NCI-H460 (cell line): ENCODE measurements at regions not wholly inside any gene's neighbourhood (a gene's known extent, or its start where the extent isn't known, plus 50 kb on each side); places are given as distances from the start of the nearest gene placed in this dataset.

ENCODE experiments used
- DNase-seq: peaks from one replicate; pipeline ENCODE4 v3.0.0-alpha.2; 2016; ENCODE audit warnings: low read depth; ENCODE audit errors: extremely low read depth

DNA sequence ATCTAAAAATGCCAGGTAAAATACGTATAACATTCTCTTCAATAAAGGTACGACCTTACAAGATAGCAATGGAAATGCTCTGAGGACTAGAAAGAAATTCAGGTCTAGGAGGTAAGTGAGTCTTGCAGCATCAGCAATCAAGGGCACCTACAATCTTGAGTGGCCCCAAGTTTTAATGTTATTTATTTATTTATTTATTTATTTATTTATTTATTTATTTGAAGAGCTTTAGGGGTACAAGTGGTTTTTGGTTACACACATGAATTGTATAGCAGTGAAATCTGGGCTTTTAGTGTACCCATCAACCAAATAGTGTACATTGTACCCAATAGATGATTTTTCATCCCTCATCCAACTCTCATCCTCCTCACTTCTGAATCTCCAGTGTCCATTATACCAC lies 574.0 kb upstream of the POU3F2 start:
- DNase-seq, result no peak

DNA sequence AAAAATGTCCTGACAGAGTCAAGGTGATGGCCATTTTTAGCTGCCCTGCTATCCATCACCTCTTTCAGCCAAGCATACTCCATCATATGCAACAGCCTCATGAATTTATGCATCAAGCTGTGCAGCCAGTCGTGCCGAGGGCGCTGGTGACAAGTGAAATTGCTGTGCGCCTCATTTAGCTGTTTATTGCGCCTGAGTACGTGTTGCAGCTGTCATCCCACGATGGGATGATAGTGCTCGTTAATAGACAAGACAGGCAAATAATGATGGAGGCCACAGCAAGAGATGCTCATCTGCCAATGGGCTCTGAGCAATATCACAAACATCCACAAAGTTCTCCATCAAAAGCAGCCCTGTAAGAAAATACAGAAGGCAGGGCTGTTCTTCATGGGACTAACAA lies 562.3 kb upstream of the POU3F2 start:
- no peak for DNase-seq

DNA sequence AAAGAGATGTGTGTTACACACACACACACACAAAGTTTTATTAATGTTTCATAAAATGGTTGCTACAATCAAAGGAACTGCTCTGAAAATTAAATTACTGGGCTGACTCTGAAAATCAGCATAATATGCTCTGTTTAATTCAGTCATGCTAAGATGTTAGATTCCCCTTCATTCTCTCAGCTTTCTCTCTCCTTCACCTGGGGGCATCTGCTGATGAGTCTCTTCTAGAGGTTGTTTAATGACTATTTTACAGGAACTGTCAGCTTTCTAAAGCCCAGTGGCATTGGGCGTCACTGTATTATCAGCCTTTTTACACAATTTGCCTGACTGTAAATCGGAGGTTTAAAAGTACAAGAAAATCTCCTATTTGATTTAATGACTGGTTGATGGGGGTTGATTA lies 559.7 kb upstream of the POU3F2 start:
- DNase-seq, result no peak

DNA sequence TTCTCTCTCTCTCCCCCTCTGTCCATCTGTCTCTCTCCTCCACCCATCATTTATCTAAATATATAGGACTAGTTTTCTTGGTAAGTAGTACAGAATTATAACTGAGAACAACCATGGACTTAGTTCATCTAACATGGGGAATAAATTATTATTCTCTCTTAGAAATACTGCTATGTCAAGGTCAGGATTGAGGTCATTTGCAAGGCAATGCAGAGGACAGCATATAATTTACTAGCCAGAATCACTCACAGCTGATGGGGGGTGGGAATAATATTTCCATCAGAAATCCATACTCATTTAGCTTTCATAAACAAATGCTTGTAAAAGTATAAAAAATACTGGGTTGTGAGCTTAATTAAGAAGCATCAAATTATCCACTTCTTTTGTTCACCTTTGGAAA lies 553.9 kb upstream of the POU3F2 start:
- DNase-seq, result no peak

DNA sequence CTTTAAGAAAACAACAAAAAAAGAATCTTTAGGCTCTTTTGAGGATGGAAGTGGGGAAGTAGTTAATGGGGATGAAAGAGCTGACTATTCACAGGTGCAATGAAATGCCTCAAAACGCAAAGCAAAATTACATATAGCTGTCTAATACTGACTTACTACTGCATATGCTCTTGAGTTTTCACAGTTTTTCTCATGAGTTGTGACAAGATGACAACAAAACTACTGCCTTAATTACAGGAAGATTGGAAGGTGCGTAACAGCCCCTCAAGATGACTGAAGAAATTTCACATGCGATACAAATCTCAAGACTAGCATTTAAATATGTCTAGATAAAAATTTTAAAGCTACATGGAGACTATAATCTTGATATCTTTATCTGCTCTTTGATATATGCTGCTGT lies 547.8 kb upstream of the POU3F2 start:
- DNase-seq, result no peak

DNA sequence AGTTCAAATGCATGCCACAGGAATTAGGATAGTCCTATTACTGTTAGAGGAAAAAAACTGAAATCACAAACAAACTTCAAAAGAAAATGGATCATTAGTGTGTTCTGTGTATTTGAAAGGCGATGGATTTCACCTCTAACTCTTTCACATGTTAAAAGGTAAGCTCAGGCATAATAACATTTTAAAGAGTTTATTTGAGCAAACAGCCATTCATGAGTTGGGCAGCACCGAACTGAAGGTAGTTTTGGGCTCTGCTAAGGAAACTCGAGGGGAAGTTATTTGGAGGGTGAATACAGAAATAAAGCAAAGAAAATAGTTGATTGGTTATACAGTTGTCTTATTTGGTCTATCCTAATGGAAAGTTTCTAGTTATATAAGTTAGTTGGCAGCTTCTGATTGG lies 546.5 kb upstream of the POU3F2 start:
- DNase-seq, result no peak

DNA sequence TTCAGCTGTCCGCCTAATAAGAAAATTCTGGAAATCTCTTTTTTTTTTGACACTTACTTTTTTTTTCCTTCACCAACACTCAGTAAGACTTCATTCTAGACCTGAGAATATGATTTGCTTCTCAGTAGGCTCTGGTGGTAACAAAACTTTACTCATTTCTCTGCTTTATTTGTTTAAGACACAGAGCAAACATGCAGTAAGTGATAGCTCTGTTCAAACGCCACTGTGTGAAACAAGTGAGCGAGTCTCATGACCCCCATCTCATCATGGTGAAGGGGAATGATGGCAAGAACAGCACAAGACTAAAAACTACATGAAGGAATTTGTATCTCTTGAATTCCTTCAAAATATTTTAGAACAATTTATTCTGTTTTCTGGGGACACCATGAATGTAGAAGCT lies 541.6 kb upstream of the POU3F2 start:
- no peak for DNase-seq

DNA sequence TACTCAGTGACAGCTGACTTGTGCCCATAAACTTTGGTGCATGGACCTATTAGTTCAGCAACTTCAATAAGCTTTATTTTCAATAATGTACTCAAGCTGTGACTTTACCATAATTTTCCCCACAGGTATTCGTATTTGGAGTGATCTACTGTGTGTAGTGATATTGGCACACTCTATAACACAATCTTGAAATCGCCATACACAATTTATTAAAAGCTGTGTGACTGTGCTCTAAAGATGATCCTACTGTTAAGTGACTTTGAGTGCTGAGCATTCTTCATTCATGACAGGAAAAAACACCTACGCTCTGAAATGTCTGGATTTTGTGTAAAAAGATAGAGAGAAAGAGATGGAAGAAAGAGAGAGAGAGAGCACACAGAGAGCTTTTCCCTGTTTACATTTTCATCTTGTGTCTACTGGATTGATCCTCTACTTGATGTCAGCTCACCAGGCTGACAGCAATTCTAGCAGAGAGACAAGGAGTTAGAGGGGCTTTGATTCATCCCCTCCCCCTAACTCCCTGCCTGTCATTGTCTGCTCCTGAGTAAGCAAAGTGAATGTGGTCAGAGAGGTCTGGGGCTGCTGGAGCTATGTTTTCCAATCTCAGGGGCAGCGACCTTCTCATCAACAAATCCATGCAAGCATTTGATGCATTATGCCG lies 538.7 kb upstream of the POU3F2 start:
- no peak for DNase-seq

DNA sequence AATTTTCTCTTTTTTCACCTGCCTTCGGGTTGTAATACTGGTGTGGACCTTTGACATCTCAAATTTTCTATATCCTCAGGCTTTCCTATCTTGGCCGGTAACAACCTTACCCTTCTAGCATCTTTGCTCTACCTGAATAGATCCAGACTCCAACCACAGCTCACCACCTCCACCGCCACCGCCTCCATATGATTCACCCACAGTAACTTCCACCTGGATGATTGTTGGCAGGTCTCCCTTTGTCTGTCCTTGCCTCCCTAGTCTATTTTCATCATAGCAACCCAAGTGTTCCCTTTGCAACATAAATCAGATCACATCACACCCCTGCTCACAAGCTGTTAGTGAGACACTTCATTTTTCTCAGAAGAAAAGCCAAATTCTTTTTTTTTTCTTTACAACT lies 525.8 kb upstream of the POU3F2 start:
- no peak for DNase-seq

DNA sequence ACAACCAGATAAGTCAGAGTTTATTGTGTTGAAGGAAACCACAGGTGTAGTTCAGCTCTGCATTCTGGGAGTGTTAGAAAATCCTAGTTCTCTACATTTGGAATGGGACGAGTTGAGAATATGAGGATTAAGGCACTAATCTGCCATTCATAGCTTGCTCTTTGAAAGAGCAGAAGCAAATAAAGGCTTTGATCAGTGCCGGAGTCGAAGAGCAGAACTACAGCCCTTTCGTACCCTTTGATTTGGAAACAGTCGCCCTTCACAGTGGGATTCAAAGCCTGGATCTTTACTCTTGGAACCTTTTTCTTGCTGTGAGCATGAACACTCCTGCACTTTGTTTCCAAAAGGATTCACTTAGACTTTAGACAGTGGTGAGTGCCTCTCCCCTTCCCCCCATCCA lies 523.9 kb upstream of the POU3F2 start:
- no peak for DNase-seq

DNA sequence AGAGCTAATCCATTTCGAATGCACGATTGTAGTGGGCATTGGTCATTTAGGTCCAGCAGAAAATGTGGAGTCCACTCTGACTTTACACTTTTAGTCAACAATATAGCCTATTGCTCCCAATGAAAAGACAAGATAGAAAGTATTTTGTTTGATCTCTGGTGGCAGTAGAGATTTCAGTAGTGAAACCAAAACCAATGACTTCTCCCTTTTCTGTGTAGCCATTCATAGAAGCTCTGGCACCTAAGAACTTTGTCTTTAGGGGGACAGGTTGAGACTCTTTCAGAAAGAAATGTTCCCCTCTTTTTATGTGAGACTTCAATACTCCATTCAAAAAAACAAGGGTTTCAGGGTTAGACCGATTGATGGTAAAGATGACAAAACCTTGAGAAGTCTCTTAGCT lies 510.8 kb upstream of the POU3F2 start:
- DNase-seq, result no peak

DNA sequence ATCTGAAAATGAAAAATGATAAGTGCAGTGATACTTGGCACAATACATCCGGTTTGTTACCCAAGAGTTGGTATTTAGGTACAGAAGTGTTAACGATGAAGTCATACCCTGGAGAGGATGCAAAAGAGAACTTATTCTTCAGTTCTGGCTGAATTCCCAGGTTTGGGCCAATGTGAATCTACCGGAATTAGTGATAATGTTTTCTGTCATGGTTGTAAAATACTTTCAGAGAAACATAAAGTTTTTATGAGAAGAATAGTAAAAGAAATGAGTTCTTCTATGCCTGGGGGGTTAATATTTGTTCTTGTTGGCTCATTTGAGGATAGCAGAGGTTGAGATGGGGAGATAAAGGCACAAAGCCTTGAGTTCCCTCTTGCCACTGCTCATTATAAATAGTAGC lies 509.9 kb upstream of the POU3F2 start:
- no peak for DNase-seq

DNA sequence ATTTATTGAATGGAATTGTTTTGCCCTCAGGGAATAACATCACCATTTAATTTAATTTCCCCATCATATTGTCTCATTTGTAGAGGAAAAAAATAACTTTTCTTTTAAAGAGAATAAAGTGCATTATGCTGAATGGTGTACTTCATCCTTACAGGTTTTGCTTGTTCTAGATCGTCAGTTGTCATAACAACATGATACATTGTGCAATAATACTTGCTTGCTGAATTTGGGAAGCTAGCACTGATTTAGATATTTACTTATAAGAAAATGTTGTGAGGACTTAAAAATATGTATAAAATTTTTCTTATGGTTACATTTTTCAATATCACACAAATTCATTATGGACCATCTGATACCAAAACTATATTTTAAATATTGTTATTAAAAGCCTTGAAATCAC lies 509.0 kb upstream of the POU3F2 start:
- DNase-seq, result no peak

DNA sequence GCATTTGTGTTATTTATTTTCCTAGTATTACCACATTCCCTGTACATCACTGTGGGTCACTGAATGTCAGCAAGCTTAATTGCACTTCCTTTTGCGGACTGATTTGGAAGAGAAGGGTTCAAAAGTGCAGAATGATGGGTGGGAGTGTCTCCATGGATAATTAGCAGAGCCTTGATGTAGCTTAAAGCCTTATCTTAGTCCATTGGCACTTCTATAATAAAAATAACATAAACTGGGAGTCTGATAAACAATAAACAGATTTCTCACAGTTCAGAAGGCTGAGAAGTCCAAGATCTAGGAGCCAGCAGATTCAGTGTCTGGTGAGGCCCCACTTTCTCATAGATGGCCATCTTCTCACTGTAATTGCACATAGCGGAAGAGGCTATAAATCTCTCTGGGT lies 501.1 kb upstream of the POU3F2 start:
- no peak for DNase-seq

DNA sequence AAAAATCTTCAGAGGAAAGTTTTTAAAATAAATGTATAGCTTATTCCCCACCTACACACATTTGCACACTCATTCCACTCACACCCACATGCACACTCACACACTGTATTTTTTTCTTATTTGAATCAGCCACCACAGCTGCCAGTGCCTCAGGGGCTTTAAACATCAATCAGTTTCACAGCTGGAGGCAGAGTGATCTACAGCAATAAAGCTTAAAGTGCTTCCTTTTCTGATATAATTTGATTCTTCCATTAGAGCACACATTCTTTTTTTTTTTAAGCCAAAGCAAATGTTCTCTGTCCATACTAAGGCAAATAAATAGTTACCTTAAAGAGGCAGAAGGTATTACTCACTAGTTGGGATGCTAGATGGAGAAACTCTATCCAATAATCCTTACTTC lies 498.8 kb upstream of the POU3F2 start:
- DNase-seq, result no peak

DNA sequence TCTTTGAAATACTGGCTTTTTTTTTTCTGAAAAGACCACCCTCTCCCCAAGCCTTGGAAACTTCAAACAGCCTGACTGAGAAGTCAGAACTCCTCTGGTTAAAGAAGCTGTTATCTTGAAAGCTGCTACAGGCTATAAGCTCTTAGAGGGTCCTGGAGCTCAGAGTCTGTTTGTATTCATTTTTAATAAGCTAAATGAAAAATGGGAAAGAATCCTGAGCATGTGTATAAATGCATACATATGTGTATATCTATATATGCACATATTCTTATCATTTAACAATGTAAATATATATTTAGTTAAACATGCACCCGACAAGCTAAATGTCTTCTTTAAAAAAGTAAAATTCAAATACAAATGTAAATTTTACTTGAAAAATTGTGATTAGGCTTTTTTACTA lies 494.9 kb upstream of the POU3F2 start:
- no peak for DNase-seq

DNA sequence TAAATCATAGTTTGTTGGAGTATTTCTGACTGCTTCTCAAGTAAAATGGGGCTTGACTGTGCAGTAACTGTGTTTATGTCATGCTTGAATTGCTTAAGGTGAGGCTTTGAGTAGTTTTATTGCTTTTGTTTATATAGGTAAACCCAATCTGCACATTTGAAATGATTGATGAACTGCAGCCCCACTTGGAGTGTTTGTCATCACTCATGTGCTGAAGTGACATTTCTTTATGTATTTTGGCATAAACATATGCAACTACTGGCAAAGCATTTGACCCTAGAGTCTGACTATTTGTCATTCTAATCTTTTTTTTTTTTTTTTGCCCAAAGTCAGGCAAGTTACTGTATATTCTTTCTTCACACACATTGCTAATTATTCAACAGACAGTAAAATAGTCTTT lies 491.4 kb upstream of the POU3F2 start:
- no peak for DNase-seq

DNA sequence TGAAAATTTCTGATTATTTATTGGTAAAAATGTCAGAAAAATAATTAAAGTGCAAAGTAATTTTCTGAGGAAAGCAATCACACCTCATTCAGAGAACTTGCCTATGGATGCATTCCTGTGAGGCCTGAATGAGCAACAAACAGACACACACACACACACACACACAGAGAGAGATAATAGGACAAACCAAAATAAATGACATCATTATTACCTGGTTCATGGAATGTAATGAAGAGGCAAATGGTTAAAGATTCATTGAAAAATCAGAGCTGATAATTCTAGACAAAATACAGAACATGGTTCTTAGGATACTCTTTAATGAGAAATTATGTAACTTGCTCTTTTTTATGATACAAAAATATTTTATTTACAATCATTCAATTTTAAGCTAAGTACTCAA lies 490.6 kb upstream of the POU3F2 start:
- no peak for DNase-seq

DNA sequence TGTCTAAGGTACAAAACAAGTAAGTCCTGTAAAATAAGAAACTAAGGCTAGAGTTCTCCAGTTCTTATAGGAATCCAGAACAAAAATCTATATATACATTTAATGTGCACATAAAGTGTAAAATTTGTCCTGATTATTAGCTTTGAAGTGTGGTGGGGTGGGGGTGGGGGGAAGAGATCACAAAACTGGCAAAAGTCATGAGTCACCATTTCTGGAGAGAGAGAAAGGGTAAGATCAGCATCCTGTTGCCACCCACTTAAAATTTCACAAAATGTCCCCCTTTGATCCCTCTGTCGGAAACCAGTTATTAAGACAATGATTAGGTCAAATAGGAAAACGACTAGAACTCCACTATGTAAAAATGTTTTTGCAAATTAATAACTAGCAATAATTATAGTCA lies 482.0 kb upstream of the POU3F2 start:
- no peak for DNase-seq

DNA sequence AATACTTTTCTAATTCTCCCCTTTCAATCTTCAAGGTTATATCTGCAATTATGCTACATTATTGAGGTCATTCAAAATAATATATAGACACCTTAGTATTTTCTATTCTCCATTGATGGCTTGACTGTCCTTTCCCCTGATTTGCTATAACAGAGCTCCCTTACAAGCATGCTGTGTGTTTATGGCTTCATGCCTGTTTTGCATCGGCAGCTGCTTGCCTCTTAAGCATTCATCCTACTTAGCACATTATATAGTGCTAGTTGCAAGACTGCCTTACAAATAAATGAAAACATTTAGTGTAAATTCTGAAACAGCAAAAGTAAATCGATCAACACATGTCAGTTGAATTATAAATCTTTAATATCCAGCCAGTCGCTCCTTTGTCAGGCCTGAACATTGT lies 476.2 kb upstream of the POU3F2 start:
- no peak for DNase-seq

DNA sequence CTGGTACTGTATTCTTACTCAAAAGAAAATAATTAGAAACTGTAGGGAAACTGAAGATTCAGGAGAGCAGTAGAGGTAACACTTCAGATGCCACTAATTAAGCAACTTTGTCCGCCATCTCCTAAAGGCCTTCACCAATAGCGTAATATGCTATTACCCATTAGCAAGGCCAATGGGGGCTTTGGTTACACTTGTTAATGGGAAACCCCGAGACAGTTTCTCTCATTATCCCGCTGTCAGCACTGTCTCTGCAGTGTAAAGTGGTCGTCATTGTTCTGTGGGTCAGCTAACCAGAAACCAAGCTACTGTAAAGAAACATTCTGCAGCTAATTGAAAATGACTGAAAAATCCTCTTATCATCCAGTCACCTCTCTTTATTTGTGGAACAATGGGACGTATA lies 468.0 kb upstream of the POU3F2 start:
- DNase-seq, result no peak

DNA sequence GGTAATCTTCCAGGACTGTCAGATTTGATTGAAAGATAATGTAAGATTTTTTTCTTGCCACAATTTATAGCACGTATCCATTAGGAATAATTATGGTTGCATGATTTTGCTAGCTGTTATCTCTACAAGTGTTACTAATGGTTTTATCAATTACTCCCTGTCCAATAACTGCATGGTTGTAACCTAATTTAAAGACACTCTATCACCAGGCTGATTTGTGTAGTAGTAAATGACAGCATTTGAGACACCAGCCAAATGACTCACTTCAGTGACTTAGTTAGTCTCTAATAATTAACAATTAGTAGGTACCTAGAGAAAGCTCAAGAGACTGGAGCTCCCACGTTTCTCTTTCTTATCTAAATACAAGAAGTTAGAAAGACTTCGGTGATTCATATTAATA lies 453.8 kb upstream of the POU3F2 start:
- DNase-seq, result no peak

DNA sequence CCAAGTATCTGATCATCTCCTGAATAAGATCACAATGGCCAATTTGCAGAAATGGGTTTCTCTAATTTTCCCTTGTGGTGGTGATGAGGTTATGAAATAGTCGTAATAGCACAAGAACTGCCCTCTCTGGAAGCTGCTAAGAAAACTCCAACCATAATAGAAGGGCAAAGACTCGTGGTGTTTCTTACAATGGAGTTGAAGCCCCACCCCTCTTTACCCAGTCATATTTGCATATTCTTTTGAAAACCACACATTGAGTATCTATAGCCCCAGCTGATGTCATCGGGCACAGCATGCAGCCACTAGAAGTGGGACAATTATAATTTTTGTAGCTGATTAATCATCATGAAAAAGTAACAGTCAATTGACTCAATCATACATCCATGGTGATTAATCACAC lies 452.1 kb upstream of the POU3F2 start:
- no peak for DNase-seq

DNA sequence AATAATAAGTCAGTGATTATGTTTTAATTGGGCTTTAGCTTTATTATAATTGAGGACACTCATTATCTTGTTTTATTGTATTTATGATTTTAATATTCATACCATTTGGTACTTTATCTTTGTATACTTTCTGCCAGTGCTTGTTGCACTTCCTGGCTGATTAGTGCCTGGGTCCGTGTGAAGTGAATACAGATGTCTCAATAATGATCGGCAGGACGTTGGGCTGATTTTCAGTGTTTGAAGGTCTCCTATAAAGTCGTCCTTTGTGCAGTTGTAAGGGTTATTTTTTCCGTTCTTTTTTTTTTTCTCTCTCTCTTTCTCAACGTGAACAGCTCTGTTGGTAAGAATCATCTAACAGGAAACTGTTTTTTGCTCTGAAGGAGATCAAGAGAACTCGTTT lies 450.0 kb upstream of the POU3F2 start:
- no peak for DNase-seq
